Neural cell (in vitro differentiated cells): ENCODE measurements at regions not wholly inside any gene's neighbourhood (a gene's known extent, or its start where the extent isn't known, plus 50 kb on each side); places are given as distances from the start of the nearest gene placed in this dataset.

ENCODE experiments used
- H2AFZ ChIP-seq: fragments of 200-600, 300-800 bp; sonication (generic), shearing (Covaris generic); 2 replicates; pipeline ENCODE4 v1.6.0; 2014; ENCODE audit warnings: low read depth, mild to moderate bottlenecking, antibody characterized with exemption, low read length, moderate library complexity
- H3F3A ChIP-seq: fragments of 200-600 bp; shearing (Covaris generic); 2 replicates; pipeline ENCODE4 v1.6.1; 2016; ENCODE audit warnings: mild to moderate bottlenecking, moderate library complexity, mixed read lengths, antibody characterized with exemption, low read length; ENCODE audit not compliant: insufficient read depth, poor library complexity, severe bottlenecking
- H3K27ac ChIP-seq: fragments of 200-600, 300-800 bp; sonication (generic), shearing (Covaris generic); 2 replicates; pipeline ENCODE4 v1.5.1; 2014; ENCODE audit warnings: mild to moderate bottlenecking, low read length, moderate library complexity
- H3K27me3 ChIP-seq: fragments of 300-800, 200-600 bp; sonication (generic), shearing (Covaris generic); 2 replicates; pipeline ENCODE4 v1.6.0; 2014; ENCODE audit warnings: mild to moderate bottlenecking, low read depth, low read length, moderate library complexity; ENCODE audit not compliant: insufficient read depth
- H3K36me3 ChIP-seq: fragments of 300-800, 200-600 bp; sonication (generic), shearing (Covaris generic); 2 replicates; pipeline ENCODE4 v1.5.1; 2014; ENCODE audit warnings: mild to moderate bottlenecking, antibody characterized with exemption, low read length, moderate library complexity; ENCODE audit not compliant: insufficient read depth
- H3K4me2 ChIP-seq: fragments of 300-800, 200-600 bp; sonication (generic), shearing (Covaris generic); 2 replicates; pipeline ENCODE4 v1.6.0; 2014; ENCODE audit warnings: mild to moderate bottlenecking, low read length
- H3K4me3 ChIP-seq: fragments of 300-800, 200-600 bp; sonication (generic), shearing (Covaris generic); 2 replicates; pipeline ENCODE4 v1.5.1; 2014; ENCODE audit warnings: mild to moderate bottlenecking, low read length, moderate library complexity
- H3K79me2 ChIP-seq: fragments of 200-600 bp; shearing (Covaris generic); replicated peaks from 2 replicates; pipeline ENCODE4 v1.6.0; 2014; ENCODE audit warnings: mild to moderate bottlenecking, low read length, moderate library complexity; ENCODE audit not compliant: insufficient read depth
- H3K9ac ChIP-seq: fragments of 300-800, 200-600 bp; sonication (generic), shearing (Covaris generic); 2 replicates; pipeline ENCODE4 v1.6.1; 2016; ENCODE audit warnings: mild to moderate bottlenecking, low read length, mixed read lengths
- H3K9me2 ChIP-seq: fragments of 200-600 bp; shearing (Covaris generic); 2 replicates; pipeline ENCODE4 v1.6.1; 2016; ENCODE audit warnings: mild to moderate bottlenecking, low read length, mixed read lengths; ENCODE audit not compliant: insufficient read depth
- H3K9me3 ChIP-seq: fragments of 200-600, 300-800 bp; sonication (generic), shearing (Covaris generic); 2 replicates; pipeline ENCODE4 v1.6.1; 2016; ENCODE audit warnings: mild to moderate bottlenecking, mixed run types, low read length, moderate library complexity, mixed read lengths
- H4K20me1 ChIP-seq: fragments of 200-600 bp; shearing (Covaris generic); 2 replicates; pipeline ENCODE4 v1.6.1; 2016; ENCODE audit warnings: mild to moderate bottlenecking, mixed run types; ENCODE audit not compliant: insufficient read depth
- CTCF ChIP-seq: fragments of 450-650 bp; IDR thresholded peaks from 2 replicates; pipeline ENCODE4 v1.5.1; 2014; ENCODE audit warnings: antibody characterized with exemption, mild to moderate bottlenecking, moderate library complexity; ENCODE audit not compliant: poor library complexity, severe bottlenecking
- EP300 ChIP-seq: fragments of 450-650 bp; conservative IDR thresholded peaks from 2 replicates; pipeline ENCODE4 v1.6.1; 2014; ENCODE audit warnings: antibody characterized with exemption, mild to moderate bottlenecking, moderate library complexity; ENCODE audit not compliant: poor library complexity, severe bottlenecking
- EZH2 ChIP-seq: fragments of 200-600, 300-800 bp; shearing (Covaris generic), sonication (generic); IDR thresholded peaks from 2 replicates; pipeline ENCODE4 v1.6.1; 2014; ENCODE audit warnings: antibody characterized with exemption, low read length, borderline replicate concordance, mild to moderate bottlenecking; ENCODE audit not compliant: insufficient read depth, poor library complexity, severe bottlenecking
- MXI1 ChIP-seq: fragments of 450-650 bp; conservative IDR thresholded peaks from 2 replicates; pipeline ENCODE4 v1.6.1; 2014; ENCODE audit warnings: antibody characterized with exemption, mild to moderate bottlenecking; ENCODE audit not compliant: poor library complexity, severe bottlenecking
- POLR2AphosphoS5 ChIP-seq: IDR thresholded peaks from 2 replicates; pipeline ENCODE4 v1.6.1; 2012
- RAD21 ChIP-seq: fragments of 450-650 bp; conservative IDR thresholded peaks from 2 replicates; pipeline ENCODE4 v1.6.1; 2014; ENCODE audit warnings: antibody characterized with exemption, mild to moderate bottlenecking, moderate library complexity
- REST ChIP-seq: IDR thresholded peaks from 2 replicates; pipeline ENCODE4 v1.6.1; 2012; ENCODE audit warnings: borderline replicate concordance
- SMC3 ChIP-seq: fragments of 450-650 bp; conservative IDR thresholded peaks from 2 replicates; pipeline ENCODE4 v1.6.1; 2014; ENCODE audit warnings: antibody characterized with exemption, mild to moderate bottlenecking, moderate library complexity; ENCODE audit not compliant: poor library complexity
- TAF1 ChIP-seq: IDR thresholded peaks from 2 replicates; pipeline ENCODE4 v1.6.1; 2012; ENCODE audit warnings: low read depth

- H3K36me3 ChIP-seq, result no peaks in the 10 kb centered on the region
- no peaks in the 10 kb centered on the region for H3K9me2 ChIP-seq
- H3K27ac ChIP-seq, result no peak overlapping the region
- no peaks in the 10 kb centered on the region for H4K20me1 ChIP-seq
- no peak overlapping the region for H2AFZ ChIP-seq
- no peaks in the 10 kb centered on the region for H3F3A ChIP-seq
- no peaks in the 10 kb centered on the region for H3K9me3 ChIP-seq
- H3K9ac ChIP-seq, result no peak overlapping the region
- TF ChIP-seq CTCF (no peak), EZH2 (no peak), REST (no peak), SMC3 (no peak), TAF1 (no peak), POLR2AphosphoS5 (no peak), EP300 (no peak), MXI1 (no peak), RAD21 (no peak)
- H3K27me3 ChIP-seq, result no peaks in the 10 kb centered on the region
- H3K79me2 ChIP-seq, result no peaks in the 10 kb centered on the region
- H3K4me3 ChIP-seq, result no peak overlapping the region
- no peak overlapping the region for H3K4me2 ChIP-seq
These were observed 82.6 kb downstream of the TEX35 start for GRCh38 chr1:178595491-178595890.

- Histone ChIP-seq H3K9ac (no peak overlapping the region), H2AFZ (no peak overlapping the region), H3K4me3 (no peak overlapping the region), H3K27ac (no peak overlapping the region), H3K9me2 (no peaks in the 10 kb centered on the region), H3K27me3 (no peaks in the 10 kb centered on the region), H3K9me3 (no peaks in the 10 kb centered on the region), H4K20me1 (no peaks in the 10 kb centered on the region), H3K4me2 (no peak overlapping the region), H3K36me3 (no peaks in the 10 kb centered on the region), H3F3A (no peaks in the 10 kb centered on the region), H3K79me2 (no peaks in the 10 kb centered on the region)
- no peak for TF ChIP-seq RAD21
- TF ChIP-seq TAF1, result no peak
- no peak for TF ChIP-seq SMC3
- no peak for TF ChIP-seq MXI1
- TF ChIP-seq EP300, result no peak
- TF ChIP-seq POLR2AphosphoS5, result no peak
- TF ChIP-seq REST, result no peak
- no peak for TF ChIP-seq CTCF
- TF ChIP-seq EZH2, result no peak
These were observed 86.2 kb downstream of the TEX35 start for GRCh38 chr1:178599087-178599486.
